GM12864 (cell line): ENCODE measurements at regions not wholly inside any gene's neighbourhood (a gene's known extent, or its start where the extent isn't known, plus 50 kb on each side); places are given as distances from the start of the nearest gene placed in this dataset.

Source experiments
- DNase-seq: peaks from one replicate; pipeline ENCODE4 v3.0.0-alpha.2; 2011; ENCODE audit warnings: low read depth
- H3K4me3 ChIP-seq: 2 replicates; pipeline ENCODE4 v1.5.1; 2011; ENCODE audit warnings: mild to moderate bottlenecking, low read depth, low read length, control low read depth
- CTCF ChIP-seq: IDR thresholded peaks from 2 replicates; pipeline ENCODE4 v1.5.1; 2011; ENCODE audit warnings: low read depth, mild to moderate bottlenecking, moderate library complexity, low read length, control low read depth, inconsistent platforms; ENCODE audit errors: missing control alignments

GRCh38 chr15:62550106-62550505, 385.0 kb upstream of the C2CD4B start:
- no peak overlapping the region for H3K4me3 ChIP-seq
- no peak for DNase-seq
- no peak for TF ChIP-seq CTCF

- TF ChIP-seq CTCF, result no peak
- DNase-seq, result no peak
- H3K4me3 ChIP-seq, result no peak overlapping the region
Measured at GRCh38 chr15:62552444-62552843, 387.4 kb upstream of the C2CD4B start.

- DNase-seq, result no peak
- H3K4me3 ChIP-seq, result no peak overlapping the region
- TF ChIP-seq CTCF, result no peak
Measured at GRCh38 chr15:62553911-62554563, 389.0 kb upstream of the C2CD4B start.

- no peak overlapping the region for H3K4me3 ChIP-seq
- DNase-seq, result no peak
- TF ChIP-seq CTCF, result no peak
Measured at GRCh38 chr15:62558640-62559380, 393.7 kb upstream of the C2CD4B start.

GRCh38 chr15:62559381-62559733, 394.3 kb upstream of the C2CD4B start:
- TF ChIP-seq CTCF, result no peak
- no peak overlapping the region for H3K4me3 ChIP-seq
- DNase-seq, result no peak

- no peak overlapping the region for H3K4me3 ChIP-seq
- TF ChIP-seq CTCF, result no peak
- no peak for DNase-seq
Measured at GRCh38 chr15:62561059-62561519, 396.0 kb upstream of the C2CD4B start.

- TF ChIP-seq CTCF, result no peak
- H3K4me3 ChIP-seq, result no peak overlapping the region
- DNase-seq, result no peak
Measured at GRCh38 chr15:62561571-62561970, 396.5 kb upstream of the C2CD4B start.
